C4-2B (cell line): ENCODE measurements at regions not wholly inside any gene's neighbourhood (a gene's known extent, or its start where the extent isn't known, plus 50 kb on each side); places are given as distances from the start of the nearest gene placed in this dataset.

Source experiments
- H3K27ac ChIP-seq: fragments of 450-650 bp; 2 replicates; pipeline ENCODE4 v1.5.1; 2017
- ZFX ChIP-seq: fragments of 450-650 bp; IDR thresholded peaks from 2 replicates; pipeline ENCODE4 v1.6.1; 2017
- TF ChIP-seq, protein P1 (sequence below): fragments of 450-650 bp; conservative IDR thresholded peaks from 2 replicates; pipeline ENCODE4 v1.5.1; 2017; ENCODE audit warnings: mild to moderate bottlenecking

DNA sequence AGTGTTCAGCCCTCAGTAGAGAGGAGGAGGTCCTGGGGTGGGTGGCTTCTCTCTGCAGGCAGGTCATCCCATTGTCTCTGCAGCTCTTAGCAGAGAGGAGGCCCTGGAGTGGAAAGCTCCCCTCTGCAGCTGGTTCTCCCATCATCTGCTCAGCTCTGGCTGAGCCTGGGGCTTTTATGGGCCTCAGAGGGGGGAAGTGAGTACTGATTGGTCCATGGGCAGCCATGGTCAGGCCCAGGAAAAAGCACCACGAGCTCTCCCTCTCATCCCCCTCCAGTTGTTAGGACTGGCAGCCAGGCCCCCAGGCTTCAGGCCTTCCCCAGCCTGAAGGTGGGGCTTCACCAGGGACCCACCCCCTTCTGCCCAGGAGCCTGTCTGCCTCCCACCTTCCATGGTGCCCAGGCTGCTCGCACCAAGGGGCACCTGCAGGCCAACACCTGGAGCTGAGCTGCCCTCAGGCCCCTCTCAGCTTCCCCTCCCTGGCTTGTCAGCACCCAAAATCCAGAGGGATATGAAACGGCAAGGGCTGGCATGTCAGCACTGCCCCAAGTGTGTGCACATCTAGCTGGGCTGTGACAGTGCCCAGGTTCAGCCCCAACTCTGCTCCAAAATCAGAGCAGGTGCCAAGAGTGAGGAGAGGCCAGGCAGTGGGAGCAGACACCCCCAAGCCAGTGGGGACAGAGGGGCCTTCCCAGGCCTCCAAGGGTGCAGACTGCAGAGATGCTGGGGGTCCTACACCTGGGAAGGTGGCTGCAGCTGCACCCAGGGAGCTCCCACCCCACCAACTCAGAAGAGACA, 449.0 kb downstream of the MATN1 start:
- H3K27ac ChIP-seq: no peak overlapping the region
- no peak for TF ChIP-seq ZFX
- TF ChIP-seq, protein P1, sequence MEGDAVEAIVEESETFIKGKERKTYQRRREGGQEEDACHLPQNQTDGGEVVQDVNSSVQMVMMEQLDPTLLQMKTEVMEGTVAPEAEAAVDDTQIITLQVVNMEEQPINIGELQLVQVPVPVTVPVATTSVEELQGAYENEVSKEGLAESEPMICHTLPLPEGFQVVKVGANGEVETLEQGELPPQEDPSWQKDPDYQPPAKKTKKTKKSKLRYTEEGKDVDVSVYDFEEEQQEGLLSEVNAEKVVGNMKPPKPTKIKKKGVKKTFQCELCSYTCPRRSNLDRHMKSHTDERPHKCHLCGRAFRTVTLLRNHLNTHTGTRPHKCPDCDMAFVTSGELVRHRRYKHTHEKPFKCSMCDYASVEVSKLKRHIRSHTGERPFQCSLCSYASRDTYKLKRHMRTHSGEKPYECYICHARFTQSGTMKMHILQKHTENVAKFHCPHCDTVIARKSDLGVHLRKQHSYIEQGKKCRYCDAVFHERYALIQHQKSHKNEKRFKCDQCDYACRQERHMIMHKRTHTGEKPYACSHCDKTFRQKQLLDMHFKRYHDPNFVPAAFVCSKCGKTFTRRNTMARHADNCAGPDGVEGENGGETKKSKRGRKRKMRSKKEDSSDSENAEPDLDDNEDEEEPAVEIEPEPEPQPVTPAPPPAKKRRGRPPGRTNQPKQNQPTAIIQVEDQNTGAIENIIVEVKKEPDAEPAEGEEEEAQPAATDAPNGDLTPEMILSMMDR: no peak

DNA sequence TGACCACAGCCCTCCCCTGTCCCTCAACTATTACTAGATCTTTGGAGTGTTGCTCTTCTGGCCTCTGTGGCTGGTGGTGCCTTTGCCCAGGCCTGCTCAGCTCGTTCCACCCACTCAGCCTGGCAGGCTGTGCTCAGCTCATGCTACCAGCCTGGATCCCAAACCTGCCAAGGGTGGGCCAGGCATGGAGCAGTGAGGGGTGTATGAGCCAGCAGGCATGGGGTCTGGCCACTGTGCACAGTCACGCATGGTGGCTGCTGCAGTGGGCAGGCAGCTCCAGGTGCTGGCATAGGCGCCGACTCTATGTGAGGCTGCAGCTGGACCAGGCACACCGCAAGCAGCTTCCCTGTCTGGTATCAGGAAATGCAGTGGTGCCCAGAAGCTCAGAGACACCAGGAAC, 449.9 kb downstream of the MATN1 start:
- no peak overlapping the region for H3K27ac ChIP-seq
- TF ChIP-seq ZFX: no peak
- TF ChIP-seq, protein P1: no peak

DNA sequence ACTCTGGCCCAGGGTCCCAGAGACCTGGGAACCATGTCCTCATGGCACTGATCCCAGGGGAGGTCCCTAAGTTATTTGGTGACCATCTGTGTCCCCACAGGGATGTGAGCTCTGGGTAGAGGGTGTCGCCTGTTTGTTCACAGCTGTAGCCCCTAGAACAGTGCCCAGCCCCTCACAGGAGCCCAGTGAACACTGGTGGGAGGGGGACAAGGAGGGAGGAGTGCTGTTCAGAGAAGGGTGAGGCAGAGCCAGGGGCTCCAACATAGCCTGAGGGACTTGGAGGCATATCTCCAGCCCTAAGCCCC, 450.4 kb downstream of the MATN1 start:
- no peak for TF ChIP-seq ZFX
- TF ChIP-seq, protein P1: no peak
- H3K27ac ChIP-seq: no peak overlapping the region

DNA sequence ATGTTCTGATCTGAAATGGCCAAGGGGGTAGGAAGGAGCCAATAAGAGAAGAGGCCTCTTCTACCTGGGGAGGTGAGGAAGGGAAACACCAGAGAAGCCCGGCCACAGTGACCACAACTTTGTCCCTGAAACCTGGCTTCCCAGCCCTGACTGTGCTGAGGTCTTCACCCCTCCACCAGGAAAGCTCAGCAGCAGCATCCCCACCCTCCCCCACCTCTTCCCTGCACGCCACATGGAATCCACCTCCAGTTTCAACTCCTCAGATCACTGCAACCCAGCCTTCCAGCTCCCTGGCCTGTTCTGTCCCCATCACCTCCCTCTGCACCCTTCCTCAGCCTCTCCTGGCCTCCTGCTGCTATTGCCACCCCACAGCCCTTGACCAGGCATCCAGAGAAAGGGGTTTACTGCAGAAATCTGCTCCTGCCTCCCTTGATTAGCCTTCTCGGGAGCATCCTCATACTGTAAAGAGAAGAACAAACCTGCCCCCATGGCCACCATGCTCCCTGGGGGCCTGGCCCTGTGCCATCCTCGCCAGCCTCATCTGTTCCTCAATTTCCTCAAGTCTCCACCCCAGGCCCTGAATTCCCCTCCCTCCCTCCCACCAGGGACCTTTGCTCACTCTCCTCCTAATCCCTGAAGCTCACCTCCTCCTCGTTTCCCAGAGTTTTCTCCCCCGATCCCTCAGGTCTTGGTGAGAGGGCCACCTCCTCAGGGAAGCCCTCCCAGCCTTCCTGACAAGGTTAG, 450.9 kb downstream of the MATN1 start:
- no peak overlapping the region for H3K27ac ChIP-seq
- TF ChIP-seq, protein P1: no peak
- TF ChIP-seq ZFX: no peak

DNA sequence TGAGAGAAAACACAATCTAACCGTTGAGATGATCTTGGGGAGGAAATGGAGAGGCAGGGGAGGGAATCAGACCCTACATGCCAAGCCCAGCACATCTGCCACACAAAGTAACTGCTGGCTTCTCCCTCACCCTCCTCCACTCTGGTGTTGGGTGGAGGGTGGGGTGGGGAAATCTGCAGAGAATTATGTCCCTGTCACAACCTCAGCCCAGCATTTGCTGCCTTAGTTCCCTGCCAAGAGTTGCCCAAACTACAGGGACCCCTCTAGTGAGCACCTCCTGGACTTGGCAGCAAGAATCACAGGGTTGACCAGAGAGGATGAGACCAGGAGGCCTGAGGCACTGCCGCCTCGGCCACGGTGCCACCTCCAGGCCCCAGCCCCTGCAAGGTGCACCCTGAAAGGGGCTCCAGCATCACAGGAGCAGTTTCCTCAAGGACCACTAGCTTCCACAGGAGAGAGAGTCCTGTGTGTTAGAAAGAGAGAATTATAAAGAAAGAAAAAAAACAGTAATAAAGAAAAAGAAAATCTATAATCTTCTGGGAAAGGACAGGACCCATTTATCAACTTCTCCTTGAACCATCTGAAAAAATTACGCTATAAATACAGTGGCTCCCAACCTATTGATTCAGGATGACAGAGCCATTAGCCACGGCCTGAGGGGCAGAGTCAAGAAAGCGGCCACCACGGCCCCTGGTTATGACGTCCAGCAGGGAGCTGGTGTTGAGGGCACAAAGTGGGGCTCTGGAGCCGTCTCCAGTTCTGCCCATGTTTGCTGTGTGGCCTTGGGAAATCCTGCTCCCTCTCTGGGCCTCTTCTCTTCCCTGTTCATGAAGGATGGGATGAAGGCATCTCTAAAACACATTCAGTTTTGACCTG, 451.7 kb downstream of the MATN1 start:
- TF ChIP-seq, protein P1: no peak
- TF ChIP-seq ZFX: no peak
- H3K27ac ChIP-seq: no peak overlapping the region

DNA sequence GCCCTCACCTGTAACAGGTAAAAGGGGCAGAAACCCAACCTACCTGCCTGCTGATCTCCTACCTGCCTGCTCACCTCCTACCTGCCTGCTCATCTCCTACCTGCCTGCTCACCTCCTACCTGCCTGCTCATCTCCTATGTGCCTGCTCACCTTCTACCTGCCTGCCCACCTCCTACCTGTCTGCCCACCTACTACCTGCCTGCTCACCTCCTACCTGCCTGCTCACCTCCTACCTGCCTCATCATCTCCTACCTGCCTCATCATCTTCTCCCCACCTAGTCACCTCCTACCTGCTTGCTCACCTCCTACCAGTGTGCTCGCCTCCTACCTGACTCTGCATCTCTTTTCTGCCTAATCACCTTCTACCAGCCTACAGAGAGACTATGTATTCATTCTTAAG, 452.9 kb downstream of the MATN1 start:
- TF ChIP-seq ZFX: no peak
- TF ChIP-seq, protein P1: no peak
- H3K27ac ChIP-seq: no peak overlapping the region
